ENCODE measurements at regions not wholly inside any gene's neighbourhood (a gene's known extent, or its start where the extent isn't known, plus 50 kb on each side); places are given as distances from the start of the nearest gene placed in this dataset.

GRCh38 chr4:3871881-3872833, 106.0 kb downstream of the ADRA2C start:
- H4K20me1 ChIP-seq (ENCODE audit: insufficient read depth): no peaks in the 10 kb centered on the region
- H3K9ac ChIP-seq: no peak overlapping the region
- H3K36me3 ChIP-seq (replicated peaks in 1 of 2; ENCODE audit: control insufficient read depth in 1 of 2, insufficient read depth in 2 of 2, low read length in 1 of 2): no peaks in the 10 kb centered on the region
- no peak overlapping the region for H3K4me2 ChIP-seq
- CTCF ChIA-PET: interaction anchor here (0.7 to 1.9 kb wide), 6 partner anchors 9 to 107 kb away, joined by 3 to 5 read pairs (median 4); partner anchors contain the start of gene ADRA2C
- H3K4me1 ChIP-seq (ENCODE audit: control insufficient read depth in 1 of 2, insufficient read depth in 2 of 2, low read depth in 1 of 2, low read length in 1 of 2): peaks cover 0 to 3% of the 10 kb centered on the region in 2 experiments; a peak in 1 of 4 replicates
- no peaks in the 10 kb centered on the region for H3K9me2 ChIP-seq
- 10% methylated on average over 42 of the region's 59 CpGs for WGBS (ENCODE audit: low lambda C conversion rate)
- H3K27me3 ChIP-seq (ENCODE audit: insufficient read depth): peaks cover 9% of the 10 kb centered on the region; the same call in 1 of the 2 replicates
- H2AFZ ChIP-seq (ENCODE audit: low read depth): no peak overlapping the region
- H3F3A ChIP-seq (replicated peaks; ENCODE audit: insufficient read depth): no peaks in the 10 kb centered on the region
- H3K79me2 ChIP-seq (ENCODE audit: insufficient read depth): no peaks in the 10 kb centered on the region
- POLR2A ChIA-PET: no interaction called here
- no peak for DNase-seq
- H3K4me3 ChIP-seq (ENCODE audit: low read depth in 2 of 2, low read length in 1 of 2): no peak overlapping the region
- H3K9me3 ChIP-seq: no peaks in the 10 kb centered on the region
- no peak overlapping the region for H3K27ac ChIP-seq (ENCODE audit: low read depth in 2 of 2, low read length in 1 of 2)
- TF ChIP-seq TAF1 (IDR thresholded peaks at IDR 0.05; ENCODE audit: borderline replicate concordance, low read depth, low read length): no peak

- H4K20me1 ChIP-seq (ENCODE audit: insufficient read depth): no peaks in the 10 kb centered on the region
- H3K4me1 ChIP-seq (ENCODE audit: control insufficient read depth in 1 of 2, insufficient read depth in 2 of 2, low read depth in 1 of 2, low read length in 1 of 2): peaks cover 0 to 3% of the 10 kb centered on the region in 2 experiments; a peak in 1 of 4 replicates
- H3K27me3 ChIP-seq (ENCODE audit: insufficient read depth): peaks cover 9% of the 10 kb centered on the region; the same call in 1 of the 2 replicates
- TF ChIP-seq POLR2AphosphoS5 (IDR thresholded peaks at IDR 0.05; ENCODE audit: low read depth, low read length) (no peak), TCF12 (IDR thresholded peaks at IDR 0.05) (no peak), NFIC (IDR thresholded peaks at IDR 0.05; ENCODE audit: borderline replicate concordance) (no peak), FOSL2 (IDR thresholded peaks at IDR 0.05; ENCODE audit: borderline replicate concordance, low read depth) (no peak), RFX5 (IDR thresholded peaks at IDR 0.05; ENCODE audit: low read length) (no peak), FOXM1 (IDR thresholded peaks at IDR 0.05; ENCODE audit: low read depth) (no peak), JUND (IDR thresholded peaks at IDR 0.05) (no peak), REST (IDR thresholded peaks at IDR 0.05; ENCODE audit: low read depth, low read length) (no peak), MXI1 (IDR thresholded peaks at IDR 0.05; ENCODE audit: low read depth, low read length) (no peak), YY1 (IDR thresholded peaks at IDR 0.05; ENCODE audit: low read depth) (no peak), GATA2 (CRISPR knock-in tag; IDR thresholded peaks at IDR 0.05) (no peak), FOXJ3 (CRISPR knock-in tag; IDR thresholded peaks at IDR 0.05) (no peak), USF2 (IDR thresholded peaks at IDR 0.05; ENCODE audit: borderline replicate concordance, low read depth, low read length) (no peak), CHD2 (IDR thresholded peaks at IDR 0.05; ENCODE audit: low read length, partially characterized antibody) (no peak), SMC3 (IDR thresholded peaks at IDR 0.05; ENCODE audit: low read depth, low read length) (no peak), RXRA (IDR thresholded peaks at IDR 0.05; ENCODE audit: borderline replicate concordance, low read depth) (no peak), SIN3A (IDR thresholded peaks at IDR 0.05; ENCODE audit: borderline replicate concordance, low read depth, low read length) (no peak)
- TF ChIP-seq, protein P1, sequence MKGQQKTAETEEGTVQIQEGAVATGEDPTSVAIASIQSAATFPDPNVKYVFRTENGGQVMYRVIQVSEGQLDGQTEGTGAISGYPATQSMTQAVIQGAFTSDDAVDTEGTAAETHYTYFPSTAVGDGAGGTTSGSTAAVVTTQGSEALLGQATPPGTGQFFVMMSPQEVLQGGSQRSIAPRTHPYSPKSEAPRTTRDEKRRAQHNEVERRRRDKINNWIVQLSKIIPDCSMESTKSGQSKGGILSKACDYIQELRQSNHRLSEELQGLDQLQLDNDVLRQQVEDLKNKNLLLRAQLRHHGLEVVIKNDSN (IDR thresholded peaks at IDR 0.05; ENCODE audit: borderline replicate concordance, low read depth): no peak
- no peak overlapping the region for H2AFZ ChIP-seq (ENCODE audit: low read depth)
- no peaks in the 10 kb centered on the region for H3K36me3 ChIP-seq (replicated peaks in 1 of 2; ENCODE audit: control insufficient read depth in 1 of 2, insufficient read depth in 2 of 2, low read length in 1 of 2)
- H3K4me3 ChIP-seq (ENCODE audit: low read depth in 2 of 2, low read length in 1 of 2): no peak overlapping the region
- H3K27ac ChIP-seq (ENCODE audit: low read depth in 2 of 2, low read length in 1 of 2): no peak overlapping the region
- no peaks in the 10 kb centered on the region for H3F3A ChIP-seq (replicated peaks; ENCODE audit: insufficient read depth)
- no peaks in the 10 kb centered on the region for H3K9me3 ChIP-seq
- DNase-seq: no peak
- ChIA-PET POLR2A (no interaction called here), CTCF (interaction anchor here (0.9 to 1.9 kb wide), 4 partner anchors 16 to 107 kb away, joined by 3 to 5 read pairs (median 4); partner anchors contain the start of gene ADRA2C)
- no peaks in the 10 kb centered on the region for H3K79me2 ChIP-seq (ENCODE audit: insufficient read depth)
- WGBS (ENCODE audit: low lambda C conversion rate): 29% methylated on average over 17 of the region's 17 CpGs
- H3K9me2 ChIP-seq: no peaks in the 10 kb centered on the region
- no peak overlapping the region for H3K9ac ChIP-seq
- H3K4me2 ChIP-seq: no peak overlapping the region
Measured at GRCh38 chr4:3872834-3873313, 106.7 kb downstream of the ADRA2C start.
